Activated T-cell treated with anti-CD3 and anti-CD28 coated beads, Interleukin-2, amount 50 U/mL, for 4 hours (primary cell): ENCODE measurements at regions not wholly inside any gene's neighbourhood (a gene's known extent, or its start where the extent isn't known, plus 50 kb on each side); places are given as distances from the start of the nearest gene placed in this dataset.

Source experiments
- ATAC-seq, 2 donors: fragments of 200-7000 bp; cut with Tn5 transposase; one replicate each; pipeline ENCODE4 v1.10.0; 2021
- DNase-seq: peaks from one replicate; pipeline ENCODE4 v3.0.0-alpha.2; 2020
- H3K27me3 Mint-ChIP-seq: one replicate; pipeline ENCODE4 v1.8.0; 2021; ENCODE audit warnings: low read depth, mixed read lengths
- H3K36me3 Mint-ChIP-seq: one replicate; pipeline ENCODE4 v1.8.0; 2022; ENCODE audit warnings: mixed read lengths; ENCODE audit not compliant: insufficient read depth
- H3K4me1 Mint-ChIP-seq: one replicate; pipeline ENCODE4 v1.8.0; 2021; ENCODE audit warnings: low read depth, mixed read lengths
- H3K4me3 Mint-ChIP-seq: one replicate; pipeline ENCODE4 v1.8.0; 2021; ENCODE audit warnings: mild to moderate bottlenecking, moderate library complexity, mixed read lengths
- H3K9me3 Mint-ChIP-seq: one replicate; pipeline ENCODE4 v1.8.0; 2021; ENCODE audit warnings: mixed read lengths

DNA sequence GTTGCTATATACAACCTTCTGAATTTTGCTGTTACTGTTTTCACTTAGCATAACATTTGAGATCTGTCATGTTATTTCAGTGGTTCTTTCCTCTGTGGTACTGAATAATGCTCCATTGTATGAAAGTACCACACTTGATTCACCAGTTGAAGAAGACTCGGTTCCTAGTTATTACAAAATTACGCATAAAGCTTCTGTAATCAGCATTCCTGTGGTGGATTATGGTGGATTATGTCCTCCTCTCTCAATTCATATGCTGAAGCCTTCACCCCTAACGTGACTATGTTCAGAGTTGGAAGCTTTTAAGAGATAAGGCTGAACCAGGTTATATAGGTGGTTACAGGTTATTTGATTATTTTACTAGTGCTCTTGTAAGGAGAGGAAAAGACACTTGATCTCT is 2143.5 kb upstream of the AGA start:
- Mint-ChIP-seq H3K9me3 (peaks cover under 1% of the 10 kb centered on the region), H3K36me3 (no peaks in the 10 kb centered on the region), H3K4me3 (no peak overlapping the region), H3K27me3 (no peaks in the 10 kb centered on the region), H3K4me1 (no peaks in the 10 kb centered on the region)
- ATAC-seq (no peak), DNase-seq (no peak)

DNA sequence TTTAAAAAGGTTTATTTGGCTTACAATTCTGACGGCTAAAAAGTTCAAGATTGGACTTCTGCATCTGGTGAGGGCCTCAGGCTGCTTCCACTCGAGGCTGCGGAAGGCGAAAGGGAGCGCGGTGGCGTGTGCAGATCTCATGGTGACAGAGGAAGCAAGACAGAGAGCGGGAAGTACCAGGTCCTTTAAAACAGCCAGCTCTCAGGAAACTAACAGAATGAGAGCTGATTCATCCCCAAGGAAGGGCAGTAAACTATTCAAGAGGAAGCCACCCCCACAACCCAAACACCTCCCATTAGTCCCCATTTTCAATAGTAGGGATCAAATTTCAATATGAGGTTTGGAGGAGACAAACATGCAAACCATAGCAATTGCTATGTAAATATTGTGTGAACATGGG is 2144.2 kb upstream of the AGA start:
- no peak overlapping the region for H3K4me3 Mint-ChIP-seq
- H3K27me3 Mint-ChIP-seq, result no peaks in the 10 kb centered on the region
- H3K36me3 Mint-ChIP-seq, result no peaks in the 10 kb centered on the region
- ATAC-seq (no peak), DNase-seq (no peak)
- no peaks in the 10 kb centered on the region for H3K9me3 Mint-ChIP-seq
- H3K4me1 Mint-ChIP-seq, result no peaks in the 10 kb centered on the region

DNA sequence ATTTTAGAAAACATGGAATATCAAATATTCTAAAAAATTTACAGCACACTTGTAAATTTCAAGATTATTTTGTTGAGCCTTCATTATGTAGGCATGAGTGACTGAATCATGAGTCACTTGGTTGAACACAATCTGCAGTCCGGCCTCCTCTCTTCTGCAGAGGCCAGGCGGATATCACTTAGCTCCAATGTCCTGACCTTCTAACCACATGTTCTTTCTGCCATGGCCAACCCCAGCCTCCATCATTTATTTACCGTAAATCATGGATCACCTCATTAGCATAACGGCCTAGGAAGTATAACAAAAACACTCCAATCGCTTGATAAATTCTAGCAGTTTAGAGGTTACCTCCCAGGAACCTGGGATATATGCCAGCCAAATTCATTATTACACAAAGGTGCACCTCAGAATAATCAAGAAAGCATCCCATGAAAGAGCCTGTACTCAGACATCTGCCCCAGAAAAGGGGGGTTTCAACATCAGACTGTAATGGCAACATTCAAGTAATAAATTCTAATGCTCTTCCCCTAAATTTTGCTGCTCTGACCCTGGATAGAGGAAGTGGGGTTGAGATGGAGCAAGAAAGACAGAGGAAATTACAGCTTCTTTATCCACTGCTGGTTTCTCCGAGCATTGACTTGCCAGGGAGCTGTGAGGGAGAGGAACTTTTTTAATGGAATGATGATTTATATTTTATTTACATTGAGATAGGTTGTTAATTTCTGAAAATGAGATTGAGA is 2153.6 kb upstream of the AGA start:
- no peak for ATAC-seq
- peaks cover 6% of the 10 kb centered on the region for H3K9me3 Mint-ChIP-seq
- no peaks in the 10 kb centered on the region for H3K27me3 Mint-ChIP-seq

DNA sequence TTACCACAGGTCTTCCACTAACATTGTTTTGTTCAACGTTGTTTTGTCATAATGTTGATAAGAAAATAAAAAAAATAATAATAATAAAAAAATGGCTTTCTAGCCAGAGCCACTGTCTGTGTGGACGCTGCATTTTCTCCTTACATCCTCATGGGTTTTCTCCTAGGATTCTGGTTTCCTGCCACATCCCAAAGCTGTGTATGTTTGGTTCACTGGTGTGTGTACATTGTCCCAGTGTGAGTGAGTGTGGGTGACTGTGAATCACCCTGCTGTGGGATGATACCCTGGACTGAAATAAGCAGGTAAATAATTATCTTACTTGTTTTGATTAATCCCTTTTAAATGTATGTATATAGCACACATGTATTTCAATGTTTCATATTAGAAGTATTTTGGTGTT is 2154.4 kb upstream of the AGA start:
- no peak overlapping the region for H3K4me3 Mint-ChIP-seq
- no peaks in the 10 kb centered on the region for H3K36me3 Mint-ChIP-seq
- ATAC-seq, result no peak
- peaks cover 6% of the 10 kb centered on the region for H3K9me3 Mint-ChIP-seq
- no peaks in the 10 kb centered on the region for H3K27me3 Mint-ChIP-seq
- no peaks in the 10 kb centered on the region for H3K4me1 Mint-ChIP-seq
- no peak for DNase-seq

More for the DNA sequence above, 2153.6 kb upstream of the AGA start:
- Mint-ChIP-seq H3K4me1 (no peaks in the 10 kb centered on the region), H3K36me3 (no peaks in the 10 kb centered on the region), H3K4me3 (no peak overlapping the region)
- DNase-seq, result no peak

DNA sequence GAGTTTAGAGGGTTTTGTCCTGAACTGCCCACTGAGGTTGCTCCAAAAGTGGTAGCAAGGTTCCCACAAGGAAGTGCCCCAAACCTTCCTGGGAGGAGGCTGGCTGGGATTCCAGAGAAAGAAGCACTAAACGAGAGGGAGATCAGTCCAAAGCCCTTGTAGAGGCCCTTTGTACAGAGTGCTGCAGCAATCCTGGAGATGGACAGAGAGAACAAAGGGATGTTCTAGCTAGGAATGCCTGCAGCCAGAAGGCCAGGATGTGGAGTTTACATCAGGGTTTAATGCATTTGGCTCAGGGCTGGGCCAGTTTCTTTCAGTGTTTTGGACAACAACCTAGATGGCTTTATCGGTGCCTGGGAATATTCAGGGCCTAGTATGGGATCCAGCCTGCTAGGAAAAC is 2155.1 kb upstream of the AGA start:
- Mint-ChIP-seq H3K9me3 (peaks cover 6% of the 10 kb centered on the region), H3K4me3 (no peak overlapping the region), H3K27me3 (no peaks in the 10 kb centered on the region), H3K4me1 (no peaks in the 10 kb centered on the region), H3K36me3 (no peaks in the 10 kb centered on the region)
- ATAC-seq (no peak), DNase-seq (no peak)

DNA sequence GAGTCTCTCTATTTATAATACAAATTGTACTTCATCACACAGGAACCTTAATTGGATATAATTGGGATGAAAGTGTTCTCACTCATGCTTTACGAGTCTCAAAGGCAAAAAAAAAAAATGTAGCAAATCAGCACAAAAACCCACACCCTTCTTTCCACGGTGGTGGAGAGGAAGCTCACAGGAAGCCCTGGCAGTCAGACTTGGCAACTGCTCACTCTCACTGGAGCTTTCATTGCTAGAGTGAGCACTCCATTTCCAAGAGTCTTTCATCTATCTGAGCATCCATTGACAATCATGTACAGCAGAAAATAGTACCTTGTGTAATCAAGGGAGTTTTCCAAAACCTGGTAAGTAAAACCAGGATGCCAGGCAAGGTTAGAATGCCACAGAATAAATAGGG is 2159.4 kb upstream of the AGA start:
- Mint-ChIP-seq H3K4me1 (no peaks in the 10 kb centered on the region), H3K27me3 (no peaks in the 10 kb centered on the region), H3K36me3 (no peaks in the 10 kb centered on the region), H3K4me3 (no peak overlapping the region), H3K9me3 (peaks cover 14% of the 10 kb centered on the region)
- ATAC-seq (no peak), DNase-seq (no peak)

DNA sequence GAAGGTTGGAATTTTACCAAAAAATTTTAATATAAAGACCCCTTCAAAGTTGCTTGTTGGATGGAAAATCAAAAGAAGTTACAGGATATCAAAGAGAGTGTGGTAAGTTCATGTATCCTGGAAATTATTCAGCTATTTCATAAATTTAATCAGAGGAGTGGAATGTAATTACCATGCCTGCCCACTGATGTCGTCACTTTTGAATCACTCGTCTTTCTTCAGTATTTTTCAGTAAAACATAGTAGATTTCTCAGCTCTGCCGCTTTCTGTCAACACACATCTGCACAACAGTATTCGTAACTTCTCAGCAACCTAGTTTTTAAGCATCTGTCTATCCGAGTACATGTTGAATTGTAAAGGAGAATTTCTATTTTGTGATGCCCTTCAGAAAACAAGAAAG is 2163.0 kb upstream of the AGA start:
- H3K4me3 Mint-ChIP-seq, result no peak overlapping the region
- ATAC-seq (no peak), DNase-seq (no peak)
- no peaks in the 10 kb centered on the region for H3K4me1 Mint-ChIP-seq
- H3K9me3 Mint-ChIP-seq, result peaks cover 9% of the 10 kb centered on the region
- no peaks in the 10 kb centered on the region for H3K36me3 Mint-ChIP-seq
- no peaks in the 10 kb centered on the region for H3K27me3 Mint-ChIP-seq

DNA sequence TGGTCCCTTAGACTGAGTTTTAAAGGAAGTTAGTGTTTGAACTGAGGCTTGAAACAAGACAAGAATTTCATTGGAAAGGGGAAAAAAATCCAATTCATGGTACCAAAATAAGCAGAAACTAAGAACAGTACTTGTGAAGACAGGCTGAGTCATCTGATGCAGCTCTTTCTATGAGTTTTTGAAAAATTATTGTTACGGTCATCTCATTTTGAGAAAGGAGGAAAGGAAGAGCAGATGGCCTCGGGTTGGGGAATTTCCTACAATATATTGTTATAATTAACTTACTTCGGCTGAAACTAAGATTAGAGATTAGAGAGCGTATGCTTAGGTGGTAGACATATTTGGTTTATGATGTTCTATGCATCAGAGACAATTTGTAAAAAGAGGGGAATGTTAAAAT is 2164.8 kb upstream of the AGA start:
- no peak overlapping the region for H3K4me3 Mint-ChIP-seq

DNA sequence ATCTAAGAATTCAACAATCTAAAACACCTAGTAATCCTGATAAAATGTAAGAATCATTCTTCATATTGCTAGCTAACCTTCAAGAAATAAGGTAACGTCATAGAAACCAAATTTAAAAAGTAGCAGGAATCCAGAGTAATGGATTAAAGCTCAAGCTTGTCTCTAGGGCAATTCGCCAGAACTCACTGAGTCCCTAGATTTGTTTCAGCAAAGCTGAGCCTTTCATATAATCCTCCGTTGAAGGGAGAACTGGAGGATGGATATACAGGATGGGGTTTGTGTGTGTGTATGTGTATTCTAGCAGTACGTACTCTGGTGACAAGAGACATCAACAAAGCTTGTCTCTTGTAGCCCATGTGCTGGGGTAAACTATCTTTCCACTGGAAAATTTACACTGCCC is 2173.5 kb upstream of the AGA start:
- ATAC-seq (no peak), DNase-seq (no peak)
- Mint-ChIP-seq H3K27me3 (no peaks in the 10 kb centered on the region), H3K4me1 (no peaks in the 10 kb centered on the region), H3K36me3 (no peaks in the 10 kb centered on the region), H3K9me3 (peaks cover 10% of the 10 kb centered on the region), H3K4me3 (no peak overlapping the region)

More for the DNA sequence above, 2164.8 kb upstream of the AGA start:
- no peaks in the 10 kb centered on the region for H3K4me1 Mint-ChIP-seq
- no peak for DNase-seq
- no peaks in the 10 kb centered on the region for H3K27me3 Mint-ChIP-seq
- ATAC-seq, result no peak
- peaks cover 11% of the 10 kb centered on the region for H3K9me3 Mint-ChIP-seq
- H3K36me3 Mint-ChIP-seq, result no peaks in the 10 kb centered on the region

DNA sequence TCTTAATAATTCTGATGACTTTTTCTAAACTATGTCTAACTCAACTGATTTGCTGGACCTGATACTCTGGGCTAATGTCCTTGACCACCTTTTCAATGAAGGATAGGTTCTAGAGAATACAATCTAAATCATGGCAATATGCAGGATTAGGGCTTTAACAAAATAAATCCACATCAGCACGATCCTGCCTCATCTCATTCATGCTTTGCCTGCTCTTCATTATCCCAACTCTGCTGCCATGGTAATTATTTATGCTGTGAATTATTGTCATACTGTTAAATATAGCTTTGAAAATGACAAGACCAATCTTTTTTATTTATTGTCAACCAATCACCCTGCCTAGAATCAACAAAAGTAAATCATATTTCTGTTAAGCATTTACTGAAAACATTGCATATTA is 2176.7 kb upstream of the AGA start:
- no peak for DNase-seq
- H3K9me3 Mint-ChIP-seq, result peaks cover 3% of the 10 kb centered on the region
- no peaks in the 10 kb centered on the region for H3K4me1 Mint-ChIP-seq
- ATAC-seq, result no peak
- H3K4me3 Mint-ChIP-seq, result no peak overlapping the region
- H3K36me3 Mint-ChIP-seq, result no peaks in the 10 kb centered on the region
- no peaks in the 10 kb centered on the region for H3K27me3 Mint-ChIP-seq

DNA sequence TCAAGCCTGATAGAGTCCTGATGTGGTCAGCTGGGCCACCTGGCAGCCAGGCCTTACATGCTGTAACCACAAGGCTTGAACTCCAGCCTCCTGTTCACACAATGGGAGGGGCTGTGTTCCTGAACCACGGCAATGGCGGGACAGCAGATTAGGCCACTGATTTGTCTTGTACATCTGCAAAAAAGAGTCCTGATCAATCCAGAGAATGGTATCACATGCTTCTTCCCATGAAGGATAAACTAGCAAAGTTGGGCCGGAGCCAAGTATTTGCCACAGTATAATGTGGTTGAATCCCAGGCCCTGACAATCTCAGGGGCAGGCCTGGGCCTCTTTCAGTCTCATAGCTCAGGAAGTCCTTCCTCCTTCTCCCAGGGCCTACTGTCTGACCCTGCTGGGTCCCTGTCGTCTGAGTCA is 2182.5 kb upstream of the AGA start:
- H3K27me3 Mint-ChIP-seq, result no peaks in the 10 kb centered on the region
- no peaks in the 10 kb centered on the region for H3K9me3 Mint-ChIP-seq
- DNase-seq, result no peak
- no peaks in the 10 kb centered on the region for H3K4me1 Mint-ChIP-seq
- H3K4me3 Mint-ChIP-seq, result no peak overlapping the region
- ATAC-seq, result no peak
- H3K36me3 Mint-ChIP-seq, result no peaks in the 10 kb centered on the region

DNA sequence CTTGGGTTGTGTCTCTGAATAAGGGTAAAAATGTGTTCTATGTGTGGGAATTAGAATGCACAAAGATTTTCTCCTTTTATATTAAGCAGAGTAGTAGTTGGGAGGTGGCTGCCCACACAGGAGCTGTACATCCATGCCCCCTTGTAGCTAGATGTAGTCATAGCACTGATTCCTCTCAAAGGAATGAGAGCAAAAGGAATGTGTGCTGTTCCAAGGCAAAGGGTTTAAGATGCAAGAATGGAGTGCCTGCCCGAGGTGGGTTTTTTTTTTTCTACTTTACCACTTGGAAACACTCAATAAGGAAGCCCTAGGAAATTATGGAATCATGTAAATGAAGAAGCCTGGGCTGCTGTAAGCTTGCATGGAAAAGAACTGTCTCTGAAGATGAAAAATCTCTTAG is 2183.2 kb upstream of the AGA start:
- no peaks in the 10 kb centered on the region for H3K27me3 Mint-ChIP-seq
- ATAC-seq (no peak), DNase-seq (no peak)
- H3K36me3 Mint-ChIP-seq, result no peaks in the 10 kb centered on the region
- no peak overlapping the region for H3K4me3 Mint-ChIP-seq
- no peaks in the 10 kb centered on the region for H3K9me3 Mint-ChIP-seq
- no peaks in the 10 kb centered on the region for H3K4me1 Mint-ChIP-seq

DNA sequence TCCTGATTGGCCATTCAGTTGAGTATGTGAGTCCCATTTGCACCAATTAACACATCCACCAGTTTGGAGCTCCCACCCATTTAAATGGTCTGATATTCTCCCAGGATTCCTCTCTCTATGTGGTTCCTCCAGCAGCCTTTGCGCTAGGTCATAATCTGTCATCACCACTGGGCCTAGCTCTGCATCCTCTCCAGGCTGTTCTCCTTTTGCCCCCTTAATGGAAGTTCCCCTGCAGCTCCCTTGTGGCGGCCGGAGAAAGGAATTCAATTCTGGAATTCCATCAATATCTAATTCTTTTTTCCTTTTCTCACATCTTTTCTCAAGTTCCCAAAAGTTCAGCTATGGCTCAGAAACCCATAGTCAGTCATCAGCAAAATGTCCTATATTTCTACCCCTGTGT is 2184.4 kb upstream of the AGA start:
- Mint-ChIP-seq H3K9me3 (no peaks in the 10 kb centered on the region), H3K4me3 (no peak overlapping the region), H3K4me1 (no peaks in the 10 kb centered on the region), H3K36me3 (no peaks in the 10 kb centered on the region), H3K27me3 (no peaks in the 10 kb centered on the region)
- DNase-seq (no peak), ATAC-seq (no peak)

DNA sequence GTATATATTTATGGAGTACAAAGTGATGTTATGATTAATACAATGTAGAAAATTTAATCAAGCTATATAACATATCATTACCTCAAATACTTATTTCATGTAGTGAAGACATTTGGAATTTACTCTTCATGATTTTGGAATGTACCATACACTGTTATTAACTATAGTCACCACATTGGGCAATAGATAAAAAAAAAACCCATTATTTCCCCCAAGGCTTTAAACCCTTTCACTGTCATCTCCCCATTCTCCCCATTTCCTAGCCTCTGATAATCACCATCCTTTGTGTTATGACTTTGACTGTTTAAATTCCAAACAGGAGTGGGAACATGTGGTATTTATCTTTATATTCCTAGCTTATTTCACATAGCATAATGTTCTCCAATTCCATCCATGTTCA is 2189.1 kb upstream of the AGA start:
- Mint-ChIP-seq H3K36me3 (no peaks in the 10 kb centered on the region), H3K27me3 (no peaks in the 10 kb centered on the region), H3K9me3 (no peaks in the 10 kb centered on the region), H3K4me1 (no peaks in the 10 kb centered on the region), H3K4me3 (no peak overlapping the region)
- ATAC-seq (no peak), DNase-seq (no peak)

DNA sequence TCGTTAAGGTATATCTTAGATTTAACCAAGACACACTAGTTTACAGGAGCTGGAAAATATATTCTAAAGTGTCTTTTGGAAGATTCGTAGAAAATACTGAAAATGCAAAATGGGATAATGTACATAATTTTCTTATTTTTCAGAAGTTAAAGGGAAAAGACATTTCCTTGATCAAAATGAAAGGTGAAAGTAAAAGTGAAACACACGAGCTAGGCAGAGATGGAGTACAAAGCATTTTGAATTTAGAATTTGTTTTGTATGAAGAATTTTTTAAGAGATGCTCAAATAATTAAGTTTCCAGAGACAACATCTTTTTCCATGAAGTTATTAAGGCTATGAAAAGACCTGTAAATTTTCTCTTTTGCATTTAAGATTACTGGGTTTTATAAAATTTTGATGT is 2192.6 kb upstream of the AGA start:
- ATAC-seq (no peak), DNase-seq (no peak)
- Mint-ChIP-seq H3K4me3 (no peak overlapping the region), H3K36me3 (no peaks in the 10 kb centered on the region), H3K4me1 (no peaks in the 10 kb centered on the region), H3K9me3 (peaks cover 5% of the 10 kb centered on the region), H3K27me3 (no peaks in the 10 kb centered on the region)

DNA sequence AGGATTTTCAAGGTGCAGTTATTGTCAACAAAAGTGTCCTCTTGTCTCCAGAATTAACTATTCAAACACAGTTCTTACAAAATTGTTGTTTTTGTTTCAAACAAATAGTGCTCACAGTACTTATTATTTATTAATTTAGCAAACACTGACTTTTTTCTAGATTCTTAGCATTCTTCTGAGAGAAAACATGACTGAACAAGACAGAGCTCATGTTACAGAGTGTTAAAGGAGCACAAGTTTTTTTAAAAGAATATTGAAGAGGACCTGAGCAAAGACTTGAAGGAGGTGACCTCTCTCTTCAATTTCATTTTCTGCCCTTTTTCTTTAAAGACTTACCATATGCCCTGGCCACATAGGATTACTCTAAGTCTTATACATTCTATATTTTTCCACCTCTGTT is 2220.3 kb upstream of the AGA start:
- DNase-seq (no peak), ATAC-seq (no peak)
- H3K36me3 Mint-ChIP-seq, result no peaks in the 10 kb centered on the region
- peaks cover 22% of the 10 kb centered on the region for H3K9me3 Mint-ChIP-seq
- H3K27me3 Mint-ChIP-seq, result no peaks in the 10 kb centered on the region
- no peak overlapping the region for H3K4me3 Mint-ChIP-seq
- H3K4me1 Mint-ChIP-seq, result no peaks in the 10 kb centered on the region
